ENCODE measurements at regions not wholly inside any gene's neighbourhood (a gene's known extent, or its start where the extent isn't known, plus 50 kb on each side); places are given as distances from the start of the nearest gene placed in this dataset.
"Not testable (repeated sequence)": the region's sequence is repeated elsewhere in the genome, so short reads cannot be mapped to it uniquely, and the experiment has no call there.

GRCh38 chr7:149682038-149682437 is 91.3 kb downstream of the ZNF467 start:
- DNase-seq = no peak

GRCh38 chr7:149681274-149681673 is 92.1 kb downstream of the ZNF467 start:
- no peak for DNase-seq

- no peak for DNase-seq
Observed at GRCh38 chr7:149680331-149681025, 92.9 kb downstream of the ZNF467 start.

GRCh38 chr7:149674728-149675385 is 98.5 kb downstream of the ZNF467 start:
- not testable (repeated sequence) for DNase-seq

- no peak for DNase-seq
Observed at GRCh38 chr7:149673006-149673405, 100.4 kb downstream of the ZNF467 start.

GRCh38 chr7:149670288-149670687 is 103.1 kb downstream of the ZNF467 start:
- no peak for DNase-seq

GRCh38 chr7:149669121-149669818 is 104.1 kb downstream of the ZNF467 start:
- no peak for DNase-seq

- DNase-seq = no peak
Observed at GRCh38 chr7:149666360-149666945, 106.9 kb downstream of the ZNF467 start.

GRCh38 chr7:149665618-149666017 is 107.8 kb downstream of the ZNF467 start:
- DNase-seq = not testable (repeated sequence)

GRCh38 chr7:149664666-149665065 is 108.7 kb downstream of the ZNF467 start:
- DNase-seq = no peak

- DNase-seq = no peak
Observed at GRCh38 chr7:149664176-149664575, 109.2 kb downstream of the ZNF467 start.

GRCh38 chr7:149662591-149663095 is 110.7 kb downstream of the ZNF467 start:
- peak; percentile 62 for DNase-seq

- DNase-seq = no peak
Observed at GRCh38 chr7:149655784-149656183, 117.6 kb downstream of the ZNF467 start.

- DNase-seq = no peak
Observed at GRCh38 chr7:149654588-149654987, 118.8 kb downstream of the ZNF467 start.

- DNase-seq = not testable (repeated sequence)
Observed at GRCh38 chr7:149650190-149650589, 123.2 kb downstream of the ZNF467 start.

- DNase-seq = no peak
Observed at GRCh38 chr7:149644754-149645153, 128.6 kb downstream of the ZNF467 start.

- no peak for DNase-seq
Observed at GRCh38 chr7:149642589-149642988, 130.8 kb downstream of the ZNF467 start.

GRCh38 chr7:149638566-149639320 is 134.6 kb downstream of the ZNF467 start:
- no peak for DNase-seq

GRCh38 chr7:149637911-149638565 is 135.3 kb downstream of the ZNF467 start:
- DNase-seq = no peak

GRCh38 chr7:149635561-149636329 is 137.6 kb downstream of the ZNF467 start:
- no peak for DNase-seq
